Stimulated activated CD8-positive, alpha-beta memory T cell treated with anti-CD3 and anti-CD28 coated beads, Interleukin-2, amount 100 ng/mL, for 48 hours (primary cell): ENCODE measurements at regions not wholly inside any gene's neighbourhood (a gene's known extent, or its start where the extent isn't known, plus 50 kb on each side); places are given as distances from the start of the nearest gene placed in this dataset.
A peak's percentile ranks its signal among the peaks of the same experiment; 100 is the strongest.
"Not testable (repeated sequence)": the region's sequence is repeated elsewhere in the genome, so short reads cannot be mapped to it uniquely, and the experiment has no call there.

Experiments used
- DNase-seq, 2 donors: peaks; one replicate each; pipeline ENCODE4 v3.0.0-alpha.2; 2020; ENCODE audit warnings: low read depth in 2 of 2

DNA sequence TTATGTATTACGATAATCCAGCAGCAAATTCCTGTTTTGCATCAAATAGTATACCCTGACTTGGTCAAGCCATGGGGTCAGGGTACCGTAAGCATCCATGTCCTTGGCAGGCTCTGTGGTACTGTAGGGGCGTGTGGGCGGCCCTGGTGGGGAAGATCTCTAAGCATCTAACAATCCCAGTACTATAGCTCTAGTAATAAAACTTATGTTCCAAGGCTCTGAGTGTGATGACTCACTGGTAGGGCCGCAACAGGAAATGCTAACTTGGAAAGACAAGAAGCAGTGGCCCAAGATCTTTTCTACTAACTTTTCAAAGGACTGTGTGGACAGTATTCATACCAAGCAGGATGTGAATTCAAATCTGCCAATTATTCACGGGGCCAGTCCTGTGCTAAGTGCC, 63.8 kb downstream of the CLEC18A start:
- DNase-seq = not testable (repeated sequence)

DNA sequence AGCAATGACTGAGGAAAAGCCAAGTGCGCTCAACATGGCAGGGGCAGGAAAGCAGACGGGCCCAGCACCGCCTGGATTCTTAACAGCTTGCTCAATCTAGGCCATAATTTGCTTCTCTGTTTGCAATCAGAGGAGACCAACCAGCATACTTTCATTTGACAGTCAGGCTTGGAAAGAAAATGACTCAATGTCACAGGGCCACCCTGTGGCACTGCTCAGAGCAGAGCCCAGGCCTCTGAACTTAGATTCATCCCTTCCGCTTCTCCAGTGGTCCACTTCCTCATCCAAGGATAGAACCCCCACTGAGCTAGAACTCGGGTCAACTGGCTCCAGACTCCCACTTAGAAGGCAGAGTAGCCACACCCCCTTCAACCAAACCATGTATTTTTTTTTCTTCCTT, 65.6 kb downstream of the CLEC18A start:
- DNase-seq = not testable (repeated sequence)

DNA sequence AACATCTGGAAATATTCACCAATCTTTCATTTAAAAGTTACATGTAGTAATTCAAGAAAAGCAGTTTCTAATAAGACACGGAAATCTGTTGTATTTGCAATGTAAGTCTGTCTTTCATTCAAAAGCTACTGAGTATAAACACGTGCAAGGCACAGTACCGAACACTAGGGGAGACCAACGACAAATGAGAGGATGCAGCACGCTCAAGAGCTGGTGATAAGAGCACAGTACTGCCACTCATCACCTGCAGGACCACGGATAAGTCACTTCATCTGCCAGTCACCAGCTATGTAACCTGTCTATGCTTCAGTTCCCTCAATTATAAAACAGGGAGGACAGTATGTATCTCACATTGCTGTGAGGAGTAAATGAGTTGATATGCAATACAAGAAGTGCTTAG, 67.1 kb downstream of the CLEC18A start:
- DNase-seq = peak in 1 of 2 donors; percentile 3

DNA sequence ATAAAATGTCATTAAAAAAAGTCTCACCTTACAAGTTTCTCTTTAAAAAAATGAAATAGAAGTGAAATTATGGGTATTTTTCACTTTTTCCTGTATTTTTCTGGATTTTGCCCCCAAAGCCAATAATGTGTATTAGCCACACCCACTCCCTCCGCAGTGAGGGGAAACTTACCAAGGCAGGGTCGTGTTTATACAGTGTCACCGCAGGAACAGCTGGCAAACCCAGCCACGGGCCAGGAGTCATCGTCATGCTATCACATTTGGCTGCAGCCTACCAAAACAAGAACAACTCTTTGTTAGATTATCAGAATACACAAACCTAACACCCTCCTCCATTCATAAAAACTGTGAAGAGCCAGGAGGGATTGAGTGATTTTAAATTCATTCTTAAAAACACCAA, 72.1 kb downstream of the CLEC18A start:
- not testable (repeated sequence) for DNase-seq

DNA sequence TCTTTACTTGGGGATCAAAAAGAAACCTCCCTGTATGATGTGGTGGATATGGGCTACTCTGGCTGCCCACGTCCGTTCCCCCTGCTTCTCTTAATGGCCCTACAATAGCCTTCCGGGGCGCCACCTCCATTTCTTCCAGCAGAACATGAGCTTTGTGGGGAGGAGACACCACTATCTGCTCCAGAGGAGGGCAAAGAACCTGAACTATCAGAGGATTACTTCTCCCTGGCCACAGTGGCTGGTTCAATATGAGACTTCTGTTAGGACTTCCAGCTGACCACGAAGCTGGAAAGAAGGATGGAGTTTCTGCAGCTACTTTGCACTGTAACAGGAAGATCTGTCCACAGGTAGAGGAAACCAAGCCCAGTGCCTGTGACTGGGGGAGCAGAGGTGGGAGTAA, 72.8 kb downstream of the CLEC18A start:
- DNase-seq = not testable (repeated sequence)

DNA sequence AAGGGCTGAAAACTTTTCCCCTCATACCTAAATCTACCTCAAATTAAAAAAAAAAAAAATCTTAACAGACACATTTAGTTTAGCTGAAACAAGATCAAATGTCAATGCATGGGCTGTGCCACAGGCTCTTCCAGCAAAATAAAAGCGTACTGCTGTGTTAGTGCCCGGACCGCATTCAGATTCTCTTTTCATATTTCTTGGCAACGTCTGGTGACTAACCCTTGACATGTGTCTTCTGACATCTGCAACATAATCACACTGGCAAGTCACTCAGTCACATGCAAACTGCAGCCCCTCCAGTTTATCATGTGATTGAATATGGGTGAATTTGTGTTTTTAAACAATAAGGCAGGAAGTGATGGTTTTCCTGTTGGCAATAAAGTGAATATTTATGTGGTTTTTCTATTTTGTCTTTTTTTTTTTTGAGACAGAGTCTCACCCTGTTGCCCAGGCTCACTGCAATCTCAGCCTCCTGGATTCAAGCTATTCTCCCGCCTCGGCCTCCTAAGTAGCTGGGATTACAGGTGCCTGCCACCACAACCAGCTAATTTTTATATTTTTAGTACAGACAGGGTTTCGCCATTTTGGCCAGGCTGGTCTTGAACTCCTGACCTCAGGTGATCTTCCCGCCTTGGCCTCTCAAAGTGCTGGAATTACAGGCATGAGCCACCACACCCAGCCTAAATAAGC, 75.2 kb downstream of the CLEC18A start:
- DNase-seq = not testable (repeated sequence)

DNA sequence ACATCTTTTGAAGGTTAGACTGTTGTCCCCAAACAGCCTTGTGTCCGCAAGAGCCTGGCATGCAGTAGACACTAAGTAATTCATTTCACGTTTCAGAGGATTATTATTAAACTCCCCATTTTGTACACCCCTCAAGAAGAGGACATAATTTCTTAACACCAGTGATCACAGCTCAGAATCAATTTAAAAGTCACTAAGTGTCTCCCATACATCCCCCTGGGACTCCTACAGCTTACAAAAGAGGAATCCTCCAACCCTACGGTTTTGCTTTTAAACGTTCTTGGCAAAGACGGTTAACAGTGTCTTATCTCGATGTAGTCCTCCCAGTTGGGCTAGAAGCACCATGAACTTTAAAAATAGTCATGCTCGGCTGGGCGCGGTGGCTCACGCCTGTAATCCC, 81.2 kb upstream of the PDPR start:
- not testable (repeated sequence) for DNase-seq

DNA sequence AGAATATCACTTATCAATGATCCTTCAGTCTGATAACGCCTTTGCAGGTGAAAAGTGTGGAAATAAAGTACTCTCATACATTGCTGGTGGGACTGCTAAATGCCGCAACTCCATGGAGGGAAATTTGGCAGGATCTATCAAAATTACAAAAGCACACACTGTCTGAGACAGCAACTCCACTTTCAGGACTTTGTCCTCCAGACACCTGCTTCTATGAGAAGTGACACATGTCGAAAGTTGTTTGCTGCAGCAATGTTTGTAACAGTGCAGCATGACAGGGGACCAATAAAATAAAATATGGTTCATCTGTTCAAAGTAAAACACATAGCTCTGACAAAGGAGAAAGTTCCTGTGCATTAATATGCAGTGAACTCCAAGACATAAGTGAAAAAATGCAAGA, 76.2 kb upstream of the PDPR start:
- not testable (repeated sequence) for DNase-seq

DNA sequence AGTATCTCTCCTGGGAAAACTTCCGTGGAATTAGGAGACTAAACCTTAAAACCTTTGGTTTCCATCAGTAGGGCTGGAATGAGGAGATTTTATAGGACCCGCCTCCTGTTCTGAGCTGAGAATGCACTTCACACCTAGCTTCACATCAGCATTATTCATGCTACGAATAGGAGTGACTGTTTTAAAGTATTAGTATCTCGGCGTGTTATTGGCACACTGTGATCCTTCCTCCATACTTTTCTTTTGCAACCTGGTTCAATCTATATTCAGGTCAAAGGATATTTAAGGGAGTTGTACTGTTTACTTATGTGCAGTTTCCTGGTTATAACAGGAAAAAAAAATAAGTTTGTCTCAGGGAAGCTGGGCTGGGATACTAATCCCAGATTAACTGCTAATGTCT, 73.6 kb upstream of the PDPR start:
- DNase-seq = not testable (repeated sequence)

DNA sequence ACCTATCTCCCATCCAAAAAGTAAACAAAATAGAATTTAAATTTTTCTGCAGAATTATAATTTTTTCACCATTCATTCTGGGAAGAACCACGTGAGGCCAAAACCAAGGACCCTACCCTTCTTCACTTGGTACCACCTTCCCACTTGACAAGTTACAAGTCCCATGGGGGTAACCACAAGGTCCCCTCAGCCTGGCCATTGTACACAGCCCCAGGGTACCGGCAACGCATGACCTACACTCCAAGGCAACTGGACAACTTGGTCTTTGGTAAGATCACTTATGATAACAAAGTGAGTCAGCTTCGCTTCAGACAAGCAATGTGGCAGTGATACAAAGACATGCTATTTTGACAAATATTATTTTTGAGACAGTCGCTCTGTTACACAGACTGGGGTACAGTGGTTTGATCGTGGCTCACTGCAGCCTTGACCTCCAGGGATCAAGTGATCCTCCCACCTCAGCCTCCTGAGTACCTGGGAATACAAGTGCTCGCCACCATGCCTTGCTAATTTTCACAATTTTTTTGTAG, 70.5 kb upstream of the PDPR start:
- DNase-seq = not testable (repeated sequence)

DNA sequence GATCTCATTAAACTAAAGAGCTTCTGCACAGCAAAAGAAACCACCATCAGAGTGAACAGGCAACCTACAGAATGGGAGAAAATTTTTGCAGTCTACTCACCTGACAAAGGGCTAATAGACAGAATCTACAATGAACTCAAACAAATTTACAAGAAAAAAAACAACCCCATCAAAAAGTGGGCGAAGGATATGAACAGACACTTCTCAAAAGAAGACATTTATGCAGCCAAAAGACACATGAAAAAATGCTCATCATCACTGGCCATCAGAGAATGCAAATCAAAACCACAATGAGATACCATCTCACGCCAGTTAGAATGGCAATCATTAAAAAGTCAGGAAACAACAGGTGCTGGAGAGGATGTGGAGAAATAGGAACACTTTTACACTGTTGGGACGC, 67.6 kb upstream of the PDPR start:
- DNase-seq = not testable (repeated sequence)

DNA sequence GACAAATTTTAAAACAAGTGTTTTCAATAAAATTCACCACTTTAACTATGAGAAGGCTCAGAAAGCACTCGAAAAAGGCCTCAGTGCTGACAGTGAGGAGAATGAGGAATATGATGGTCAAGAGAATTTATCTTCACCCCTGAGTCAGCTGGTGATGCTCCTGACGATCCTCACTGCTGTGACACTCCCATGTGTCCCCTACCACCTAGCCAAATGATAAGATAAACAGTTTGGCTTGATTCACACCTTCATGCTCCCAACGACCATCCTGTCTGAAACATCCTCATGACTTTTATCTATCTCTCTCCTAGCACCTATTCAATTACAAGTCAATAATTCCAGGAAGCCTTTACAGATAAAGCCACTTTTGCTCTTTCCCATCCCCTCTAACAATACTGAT, 66.0 kb upstream of the PDPR start:
- DNase-seq = not testable (repeated sequence)

DNA sequence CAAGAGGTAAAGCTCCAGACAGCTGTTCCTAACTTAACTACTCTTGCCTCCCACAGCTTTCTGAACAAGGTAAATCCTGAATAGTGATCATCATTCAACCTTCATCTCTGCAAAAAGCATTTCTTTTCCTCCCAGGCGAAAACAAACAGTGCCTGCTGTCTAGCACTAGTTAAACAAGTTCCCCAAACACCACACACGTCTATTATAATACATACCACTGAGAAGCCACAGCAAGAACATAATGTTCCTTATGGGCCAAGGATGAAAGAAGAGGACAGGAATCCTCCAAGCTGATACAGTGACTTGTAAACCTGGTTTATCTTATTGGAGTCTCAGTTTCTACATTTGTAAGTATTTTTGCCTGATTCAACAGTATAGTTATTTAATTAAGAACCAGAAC, 56.1 kb upstream of the PDPR start:
- not testable (repeated sequence) for DNase-seq

DNA sequence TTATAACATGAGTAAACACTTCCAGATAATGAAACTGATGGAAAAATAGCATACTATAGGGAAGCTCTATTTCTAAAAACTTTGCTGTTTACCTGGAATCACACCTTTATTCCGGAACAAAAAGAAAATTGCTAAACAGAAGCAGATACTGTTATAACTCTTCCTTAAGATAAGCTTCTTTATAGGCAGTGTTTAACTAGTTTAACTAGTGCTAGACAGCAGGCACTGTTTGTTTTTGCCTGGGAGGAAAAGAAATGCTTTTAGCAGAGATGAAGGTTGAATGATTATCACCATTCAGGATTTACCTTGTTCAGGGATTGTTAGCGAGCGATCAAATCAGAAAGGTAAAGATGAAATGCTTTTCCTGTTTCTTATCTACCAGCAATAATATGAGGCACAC, 54.7 kb upstream of the PDPR start:
- not testable (repeated sequence) for DNase-seq

DNA sequence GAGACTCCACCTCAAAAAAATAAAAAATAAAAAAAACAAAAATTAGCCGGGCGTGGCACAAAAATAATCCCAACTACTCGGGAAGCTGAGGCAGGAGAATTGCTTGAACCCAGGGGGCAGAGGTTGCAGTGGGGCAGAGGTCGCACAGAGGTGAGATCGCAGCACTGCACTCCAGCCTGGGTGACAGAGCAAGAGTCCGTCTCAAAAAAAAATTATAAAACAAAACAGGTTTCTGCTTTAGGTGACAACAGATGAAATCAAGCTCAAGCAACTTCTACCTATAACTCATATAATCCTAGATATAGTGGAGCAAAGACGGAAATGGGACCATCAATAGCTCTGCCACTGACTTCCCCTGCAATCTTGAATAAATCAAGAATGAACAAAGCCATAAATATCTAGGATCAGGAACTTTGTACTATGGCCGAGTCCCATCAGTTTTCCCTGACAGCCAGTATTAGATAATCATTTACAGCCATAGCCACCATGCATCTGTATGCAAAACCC, 53.6 kb upstream of the PDPR start:
- DNase-seq = not testable (repeated sequence)

DNA sequence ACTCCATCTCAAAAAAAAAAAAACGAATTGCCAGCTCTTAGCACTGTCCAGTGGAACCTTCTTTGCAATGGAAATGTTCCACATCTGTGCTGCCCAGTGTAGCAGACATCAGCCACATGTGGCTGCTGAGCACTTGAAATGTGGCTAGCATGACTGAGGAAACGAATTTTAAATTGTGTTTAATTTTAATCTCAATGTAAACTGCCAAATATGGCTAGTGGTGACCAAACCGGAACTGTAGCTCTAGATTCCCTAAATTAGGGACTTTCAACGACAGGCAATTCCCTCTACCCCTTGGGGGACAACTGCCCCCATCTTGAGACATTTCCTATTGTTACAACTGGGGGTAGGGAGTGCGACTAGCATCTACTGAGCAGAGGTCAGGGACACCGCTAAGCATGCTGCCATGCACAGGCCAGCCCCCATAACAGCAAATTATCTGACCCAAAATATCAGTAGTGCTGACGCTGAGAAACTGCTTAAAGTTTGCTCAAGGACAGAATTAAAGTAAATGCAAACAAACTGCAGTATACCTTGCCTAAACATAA, 52.4 kb upstream of the PDPR start:
- DNase-seq = not testable (repeated sequence)

DNA sequence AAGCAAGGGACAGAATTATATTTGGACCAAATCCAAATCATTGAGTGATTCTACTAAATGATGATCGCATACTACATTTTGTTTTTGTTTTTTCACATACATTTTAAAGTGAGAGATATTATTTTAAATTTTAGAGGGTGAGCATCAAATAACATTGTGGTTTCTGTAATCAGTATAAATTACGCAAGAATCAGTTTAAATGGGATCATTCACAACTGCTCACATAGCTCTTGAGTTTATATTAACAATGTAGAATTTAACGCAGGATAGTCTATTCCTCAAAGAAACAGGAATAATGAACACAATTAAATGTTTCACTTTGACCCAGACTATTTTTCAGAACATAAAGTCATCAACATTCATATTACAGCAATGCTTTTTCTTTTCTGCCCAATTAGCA, 51.2 kb upstream of the PDPR start:
- DNase-seq = not testable (repeated sequence)
